ENCODE measurements at regions not wholly inside any gene's neighbourhood (a gene's known extent, or its start where the extent isn't known, plus 50 kb on each side); places are given as distances from the start of the nearest gene placed in this dataset.

- H3K23me2 ChIP-seq (ENCODE audit: insufficient read length, low read depth, low read length, poor library complexity, severe bottlenecking): no peaks in the 10 kb centered on the region
- no peak overlapping the region for H2BK12ac ChIP-seq (ENCODE audit: insufficient read length, low read depth, low read length)
- no peaks in the 10 kb centered on the region for H4K20me1 ChIP-seq (ENCODE audit: control insufficient read depth, insufficient read depth, insufficient read length)
- H3K27me3 ChIP-seq (ENCODE audit: insufficient read depth, low read length): no peaks in the 10 kb centered on the region
- Mint-ChIP-seq H3K27ac (no peak overlapping the region), H3K27me3 (ENCODE audit: low read depth) (peaks cover 20% of the 10 kb centered on the region), H3K36me3 (ENCODE audit: insufficient read depth in 1 of 3, low read depth in 3 of 3) (peaks cover 5 to 7% (median 6%) of the 10 kb centered on the region in 3 experiments), H3K4me1 (peaks cover 20 to 22% of the 10 kb centered on the region in 2 experiments), H3K4me3 (no peak overlapping the region), H3K9me3 (peaks cover 6 to 18% of the 10 kb centered on the region in 2 experiments)
- H3K79me2 ChIP-seq (ENCODE audit: insufficient read depth, low read length): no peaks in the 10 kb centered on the region
- H4K91ac ChIP-seq (ENCODE audit: insufficient read length, low read depth, low read length): no peak overlapping the region
- H2BK20ac ChIP-seq (ENCODE audit: low read depth, low read length, poor library complexity, severe bottlenecking): no peak overlapping the region
- H2AFZ ChIP-seq (ENCODE audit: low read length): no peak overlapping the region
- H4K8ac ChIP-seq (replicated peaks; ENCODE audit: insufficient read length, low read depth, low read length): no peak overlapping the region
- no peak overlapping the region for H2BK5ac ChIP-seq (ENCODE audit: insufficient read length, low read length)
- no peak overlapping the region for H3K56ac ChIP-seq (ENCODE audit: insufficient read length, low read depth, low read length)
- no peak overlapping the region for H3K9ac ChIP-seq (ENCODE audit: extremely low read depth, insufficient read length, low read length)
- H4K5ac ChIP-seq (ENCODE audit: insufficient read length, low read depth, low read length): no peak overlapping the region
- H3K27ac ChIP-seq (ENCODE audit: insufficient read length, low read depth, low read length): no peak overlapping the region
- H3K4me2 ChIP-seq (ENCODE audit: insufficient read depth, insufficient read length, low read length): no peak overlapping the region
- no peak overlapping the region for H3K14ac ChIP-seq (ENCODE audit: insufficient read depth, low read length)
- H2AK5ac ChIP-seq (ENCODE audit: insufficient read length, low read length): no peak overlapping the region
- H3K4me1 ChIP-seq (ENCODE audit: insufficient read depth, low read length): peaks cover 7% of the 10 kb centered on the region; the same call in 1 of the 2 replicates
- H2BK120ac ChIP-seq (ENCODE audit: low read depth, low read length, poor library complexity, severe bottlenecking): no peak overlapping the region
- no peak overlapping the region for H3T11ph ChIP-seq (ENCODE audit: low read length)
- no peaks in the 10 kb centered on the region for H3K79me1 ChIP-seq (ENCODE audit: insufficient read depth, low read depth, low read length, poor library complexity, severe bottlenecking)
- TF ChIP-seq CTCF (conservative IDR thresholded peaks at IDR 0.05): no peak
- H3K18ac ChIP-seq (ENCODE audit: insufficient read length, low read depth, low read length): no peak overlapping the region
- H3K4ac ChIP-seq (ENCODE audit: low read depth, low read length): no peak overlapping the region
- no peak for DNase-seq
- WGBS (ENCODE audit: extremely low coverage, insufficient read length, low lambda C conversion rate): no CpG with 5 or more reads among the region's 10 CpGs
- no peak overlapping the region for H3K23ac ChIP-seq (ENCODE audit: insufficient read length, low read depth, low read length)
- no peak overlapping the region for H2BK15ac ChIP-seq (ENCODE audit: low read depth, low read length)
- H3K9me3 ChIP-seq (ENCODE audit: control insufficient read depth, low read depth, low read length): no peaks in the 10 kb centered on the region
Observed at GRCh38 chr10:124160176-124160575, 66.8 kb upstream of the CHST15 start.
